NT2/D1 (cell line): ENCODE measurements at regions not wholly inside any gene's neighbourhood (a gene's known extent, or its start where the extent isn't known, plus 50 kb on each side); places are given as distances from the start of the nearest gene placed in this dataset.

Experiments used
- YY1 ChIP-seq: IDR thresholded peaks from 2 replicates; pipeline ENCODE4 v1.6.1; 2011; ENCODE audit not compliant: insufficient read length, insufficient read depth
- ZNF274 ChIP-seq: IDR thresholded peaks from 2 replicates; pipeline ENCODE4 v1.6.1; 2011; ENCODE audit warnings: mild to moderate bottlenecking, low read depth, low read length

- TF ChIP-seq ZNF274 (no peak), YY1 (no peak)
These were observed 241.0 kb upstream of the ZNF717 start for GRCh38 chr3:76026379-76026778.
